H7 (cell line): ENCODE measurements at regions not wholly inside any gene's neighbourhood (a gene's known extent, or its start where the extent isn't known, plus 50 kb on each side); places are given as distances from the start of the nearest gene placed in this dataset.

Experiments
- DNase-seq: peaks from one replicate; pipeline ENCODE4 v3.0.0; 2012
- H3K27me3 ChIP-seq: 2 replicates; pipeline ENCODE4 v1.6.0; 2011; ENCODE audit warnings: mild to moderate bottlenecking, low read length; ENCODE audit not compliant: control insufficient read depth, insufficient read depth
- H3K36me3 ChIP-seq: replicated peaks from 2 replicates; pipeline ENCODE4 v1.5.1; 2011; ENCODE audit warnings: low read length; ENCODE audit not compliant: control insufficient read depth, insufficient read depth
- H3K4me3 ChIP-seq: 2 replicates; pipeline ENCODE4 v1.5.1; 2011; ENCODE audit warnings: low read depth, mild to moderate bottlenecking, control low read depth, low read length, moderate library complexity; ENCODE audit not compliant: insufficient read depth

DNA sequence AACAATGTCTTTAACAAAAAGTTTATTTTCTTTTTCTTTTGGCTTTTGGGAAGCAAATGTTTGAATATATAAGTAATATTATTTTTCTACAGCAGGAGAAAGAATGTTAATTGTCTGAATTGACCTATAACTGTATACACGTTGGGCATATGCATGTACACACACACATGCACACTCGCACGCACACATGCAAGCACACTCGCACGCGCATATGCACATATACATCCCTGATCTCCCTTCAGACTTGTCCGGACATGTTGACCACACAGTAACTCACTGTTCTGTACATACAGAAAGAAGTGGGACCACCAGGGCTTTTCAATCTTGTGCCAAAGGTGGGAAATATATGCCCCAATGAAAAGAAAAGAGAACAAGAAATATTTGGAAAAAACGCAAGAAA lies 245.1 kb upstream of the APCDD1 start:
- Histone ChIP-seq H3K4me3 (no peak overlapping the region), H3K27me3 (no peaks in the 10 kb centered on the region), H3K36me3 (no peaks in the 10 kb centered on the region)
- no peak for DNase-seq

DNA sequence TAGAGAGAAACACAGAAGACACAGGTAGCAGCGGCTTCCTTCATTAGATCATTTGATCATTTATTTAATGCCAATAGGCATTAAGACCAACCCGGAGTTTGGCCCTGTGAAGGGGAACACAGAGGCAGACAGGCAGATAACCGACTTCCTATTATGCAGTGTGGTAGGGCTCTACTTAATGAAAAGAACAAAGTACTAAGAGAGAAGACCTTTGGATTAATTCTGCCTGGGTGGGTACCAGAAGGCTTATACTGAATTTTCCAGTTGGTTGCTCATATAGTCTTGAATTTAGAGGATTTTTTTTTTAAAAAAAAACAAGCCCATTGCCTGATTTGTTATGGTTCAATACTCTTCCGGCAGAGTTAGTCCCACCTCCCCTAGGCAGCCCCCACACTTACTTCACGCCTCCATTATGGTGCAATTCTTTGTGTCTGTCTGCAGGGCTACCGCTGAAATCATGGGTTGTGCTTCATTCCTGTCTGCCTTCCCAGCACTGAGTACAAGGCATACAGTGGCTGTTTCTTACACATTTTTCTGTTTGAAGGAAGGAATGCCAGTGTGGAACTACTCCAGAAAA lies 244.3 kb upstream of the APCDD1 start:
- DNase-seq, result no peak
- Histone ChIP-seq H3K4me3 (no peak overlapping the region), H3K27me3 (no peaks in the 10 kb centered on the region), H3K36me3 (no peaks in the 10 kb centered on the region)

DNA sequence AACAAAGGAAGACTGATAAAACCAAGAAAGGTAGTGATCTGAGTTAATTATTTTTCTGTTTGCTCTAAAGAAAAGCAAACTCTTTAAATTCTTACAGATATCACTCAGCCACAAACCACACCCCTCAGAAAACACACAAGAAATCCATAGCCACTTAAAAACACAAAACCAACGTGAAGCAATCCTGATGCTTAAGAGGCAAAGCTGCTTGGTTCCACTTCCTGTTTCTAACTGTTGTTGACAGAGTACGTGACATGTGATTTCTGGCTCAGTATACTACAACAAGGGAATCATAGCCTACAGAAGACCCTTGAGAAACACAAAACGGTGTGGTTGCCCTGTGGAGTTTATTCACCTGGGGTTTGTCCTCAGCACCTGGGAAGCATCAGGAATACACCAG lies 240.9 kb upstream of the APCDD1 start:
- H3K36me3 ChIP-seq, result no peaks in the 10 kb centered on the region
- no peak for DNase-seq
- H3K27me3 ChIP-seq, result no peaks in the 10 kb centered on the region
- no peak overlapping the region for H3K4me3 ChIP-seq

DNA sequence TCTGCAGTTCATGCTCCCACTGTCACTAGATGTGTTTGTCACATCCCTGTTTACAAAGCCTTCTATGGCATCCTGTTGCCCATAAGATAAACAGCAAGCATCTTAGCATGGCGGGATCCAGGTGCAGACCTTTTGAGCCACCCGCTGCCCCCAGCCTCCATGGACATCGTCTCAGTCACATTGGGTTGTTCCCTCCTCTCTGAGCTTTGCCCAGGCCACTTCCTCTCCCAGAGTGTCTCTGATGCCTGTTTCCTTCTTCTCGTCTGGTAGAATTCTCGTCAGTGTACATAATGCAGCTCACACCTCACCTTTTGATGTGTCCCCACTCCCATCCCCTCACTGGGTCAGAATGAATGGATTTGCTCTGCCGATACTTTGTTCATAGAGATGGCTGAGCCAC lies 239.0 kb upstream of the APCDD1 start:
- Histone ChIP-seq H3K27me3 (no peaks in the 10 kb centered on the region), H3K36me3 (no peaks in the 10 kb centered on the region), H3K4me3 (no peak overlapping the region)
- DNase-seq, result no peak

DNA sequence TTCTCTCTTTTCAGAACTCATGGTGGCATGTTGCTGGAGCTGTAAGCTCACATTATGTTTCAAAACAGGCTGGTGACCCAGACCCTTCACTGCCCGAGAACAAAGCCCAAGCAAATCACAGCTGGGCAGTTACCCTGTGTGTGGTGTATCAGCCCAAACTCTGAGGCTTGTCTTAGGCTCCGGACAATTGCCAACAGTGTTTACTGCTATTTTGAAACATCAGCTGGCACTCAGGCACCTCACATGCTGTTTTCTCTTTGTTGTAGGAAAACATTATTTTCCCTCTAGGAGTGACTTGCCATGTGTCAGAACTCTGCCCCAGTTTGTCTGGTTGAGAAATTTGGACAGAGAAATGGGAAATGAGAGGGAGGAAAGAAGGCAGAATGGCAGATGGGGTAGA lies 237.6 kb upstream of the APCDD1 start:
- Histone ChIP-seq H3K27me3 (no peaks in the 10 kb centered on the region), H3K4me3 (no peak overlapping the region), H3K36me3 (no peaks in the 10 kb centered on the region)
- no peak for DNase-seq

DNA sequence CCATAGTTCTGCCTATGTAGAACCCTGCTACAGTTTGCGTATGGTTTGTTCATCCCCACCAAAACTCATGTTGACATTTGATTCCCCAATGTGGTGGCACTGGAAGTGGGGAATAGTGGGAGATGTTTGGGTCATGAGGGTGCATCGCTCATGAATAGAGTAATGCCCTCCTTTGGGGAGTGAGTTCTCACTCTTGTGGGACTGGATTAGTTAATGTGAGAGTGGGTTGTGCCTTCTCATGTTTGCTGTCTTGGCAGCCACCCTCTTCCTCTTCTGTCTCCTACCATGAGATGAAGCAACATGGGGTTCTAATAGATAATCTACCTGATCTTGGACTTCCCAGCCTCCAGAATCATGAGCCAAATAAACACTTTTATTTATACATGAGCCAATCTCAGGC lies 237.2 kb upstream of the APCDD1 start:
- no peak for DNase-seq
- H3K4me3 ChIP-seq, result no peak overlapping the region
- no peaks in the 10 kb centered on the region for H3K36me3 ChIP-seq
- H3K27me3 ChIP-seq, result no peaks in the 10 kb centered on the region

DNA sequence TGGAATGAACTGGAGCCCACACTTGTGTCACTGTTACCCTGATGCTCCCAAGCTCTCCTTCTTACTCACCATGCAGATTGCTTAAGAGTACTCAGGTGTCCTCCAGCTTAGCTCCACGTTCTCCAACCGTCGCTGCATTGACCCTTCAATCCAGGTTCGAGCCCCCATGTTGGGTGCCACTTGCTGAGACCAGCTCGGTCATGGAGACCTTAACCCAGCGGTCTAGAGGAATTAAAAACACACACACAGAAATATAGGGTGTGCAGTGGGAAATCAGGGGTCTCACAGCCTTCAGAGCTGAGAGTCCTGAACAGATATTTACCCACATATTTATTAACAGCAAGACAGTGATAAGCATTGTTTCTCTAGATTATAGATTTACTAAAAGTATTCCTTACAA lies 229.1 kb upstream of the APCDD1 start:
- Histone ChIP-seq H3K4me3 (no peak overlapping the region), H3K36me3 (no peaks in the 10 kb centered on the region), H3K27me3 (no peaks in the 10 kb centered on the region)
- no peak for DNase-seq

DNA sequence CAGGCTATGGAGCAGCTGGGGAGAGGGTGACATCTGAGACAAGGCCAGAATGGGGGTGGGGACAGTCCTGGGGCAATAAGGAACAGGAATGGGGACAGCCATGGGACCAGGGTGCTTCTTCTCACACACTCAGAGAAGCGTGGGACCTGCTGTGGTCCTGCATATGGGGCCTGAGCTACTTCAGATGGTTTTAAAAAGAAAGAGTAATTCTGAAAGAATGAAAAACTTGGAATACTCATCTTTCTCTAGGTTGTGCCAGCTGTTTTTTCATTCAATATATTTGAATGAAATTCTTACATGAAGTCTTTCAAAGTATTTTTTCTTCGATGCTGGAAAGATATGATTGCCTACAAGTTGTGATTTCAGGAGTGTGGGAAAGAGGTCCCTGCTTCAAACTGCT lies 227.5 kb upstream of the APCDD1 start:
- Histone ChIP-seq H3K4me3 (no peak overlapping the region), H3K27me3 (no peaks in the 10 kb centered on the region), H3K36me3 (no peaks in the 10 kb centered on the region)
- DNase-seq, result no peak

DNA sequence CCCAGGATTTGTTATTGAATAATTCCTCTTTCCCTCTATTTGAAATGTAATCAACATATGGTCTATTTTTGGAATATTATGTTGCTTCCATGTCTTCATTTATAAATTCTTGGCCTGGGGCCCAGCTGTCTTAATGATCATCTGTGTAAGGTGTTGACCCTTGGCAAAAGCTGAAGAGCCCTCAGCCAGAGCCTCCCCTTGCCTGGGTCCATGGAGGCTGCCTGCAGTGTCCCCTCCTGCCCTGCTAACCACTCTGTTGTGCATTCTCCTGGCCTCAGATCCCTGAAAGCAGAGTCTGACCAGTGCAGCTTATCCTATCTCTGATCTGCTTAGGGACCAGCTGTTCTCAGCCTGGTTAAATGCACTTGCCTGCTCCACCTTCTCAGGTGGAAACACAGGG lies 226.1 kb upstream of the APCDD1 start:
- DNase-seq, result no peak
- H3K4me3 ChIP-seq, result no peak overlapping the region
- no peaks in the 10 kb centered on the region for H3K27me3 ChIP-seq
- H3K36me3 ChIP-seq, result no peaks in the 10 kb centered on the region

DNA sequence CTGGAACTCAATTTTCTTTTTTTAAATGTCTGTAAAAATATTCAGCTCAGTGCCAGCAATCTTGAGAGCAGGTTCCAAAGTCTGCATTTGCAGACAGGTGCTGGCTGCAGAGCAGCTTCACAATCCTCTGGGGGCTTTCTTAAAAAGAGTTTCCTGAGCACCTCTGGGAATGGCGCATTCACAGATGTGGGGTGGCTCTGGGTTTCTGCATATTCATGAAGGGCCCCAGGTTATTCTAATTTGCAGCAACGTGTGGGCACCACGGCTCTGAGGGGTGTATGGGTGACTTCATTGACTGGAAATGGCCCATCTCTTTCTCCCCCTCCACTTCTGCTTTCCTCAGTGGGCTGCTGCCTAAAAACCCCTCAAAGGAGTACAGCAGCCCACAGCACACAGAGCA lies 225.0 kb upstream of the APCDD1 start:
- DNase-seq, result no peak
- H3K27me3 ChIP-seq, result no peaks in the 10 kb centered on the region
- H3K36me3 ChIP-seq, result no peaks in the 10 kb centered on the region
- no peak overlapping the region for H3K4me3 ChIP-seq

DNA sequence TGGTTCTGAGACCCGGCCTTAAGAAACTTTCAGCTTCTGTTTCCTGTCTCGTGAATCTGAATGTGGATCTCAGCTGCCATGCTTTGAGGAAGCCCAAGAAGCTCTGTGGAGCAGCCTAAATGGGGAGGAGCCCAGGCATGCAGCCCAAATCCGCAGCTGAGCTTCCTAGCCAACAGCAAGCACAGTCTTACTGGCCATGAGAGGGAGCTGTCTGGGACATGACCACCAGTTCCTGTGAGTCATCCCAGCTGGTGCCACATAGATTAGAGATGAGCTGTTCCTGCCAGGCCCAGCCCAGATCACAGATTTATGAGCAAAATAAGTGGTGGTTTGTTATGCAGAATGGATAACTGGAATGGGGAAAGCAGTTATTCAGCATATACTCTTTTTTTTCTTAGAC lies 224.4 kb upstream of the APCDD1 start:
- DNase-seq, result no peak
- H3K27me3 ChIP-seq, result no peaks in the 10 kb centered on the region

DNA sequence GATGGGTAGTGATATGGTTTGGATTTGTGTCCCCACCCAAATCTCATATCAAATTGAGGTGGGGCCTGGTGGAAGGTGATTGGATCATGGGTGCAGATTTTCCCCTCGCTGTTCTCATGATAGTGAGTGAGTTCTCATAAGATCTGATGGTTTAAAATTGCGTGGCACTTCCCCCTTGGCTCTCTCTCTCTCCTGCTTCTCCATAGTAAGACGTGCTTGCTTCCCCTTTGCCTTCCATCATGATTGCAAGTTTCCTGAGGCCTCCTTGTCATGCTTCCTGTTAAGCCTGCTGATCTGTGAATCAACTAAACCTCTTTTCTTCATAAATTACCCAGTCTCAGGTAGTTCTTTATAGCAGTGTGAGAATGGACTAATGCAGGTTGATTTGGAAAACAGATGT lies 223.2 kb upstream of the APCDD1 start:
- DNase-seq, result no peak
- no peaks in the 10 kb centered on the region for H3K36me3 ChIP-seq
- no peaks in the 10 kb centered on the region for H3K27me3 ChIP-seq
- no peak overlapping the region for H3K4me3 ChIP-seq

More for the DNA sequence above, 224.4 kb upstream of the APCDD1 start:
- Histone ChIP-seq H3K36me3 (no peaks in the 10 kb centered on the region), H3K4me3 (no peak overlapping the region)

DNA sequence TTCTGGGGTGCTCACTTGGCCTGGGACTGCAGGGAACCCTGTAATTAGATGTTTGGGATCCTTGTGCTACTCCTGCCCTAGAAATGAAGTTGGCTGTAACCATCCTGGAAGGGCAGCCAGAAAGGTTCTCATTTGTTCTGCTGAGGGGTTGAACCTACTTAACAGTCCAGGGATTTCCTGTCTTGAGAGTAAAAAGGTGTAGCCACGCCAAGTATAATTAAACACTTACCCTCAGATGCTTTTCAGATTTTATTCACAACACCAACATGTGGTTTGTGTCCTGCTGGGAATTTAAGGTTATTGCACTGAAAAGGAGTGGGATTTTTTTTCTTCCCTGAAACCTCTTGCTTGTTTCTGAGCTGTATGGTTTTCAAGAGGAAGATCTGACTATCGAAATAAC lies 222.4 kb upstream of the APCDD1 start:
- Histone ChIP-seq H3K36me3 (no peaks in the 10 kb centered on the region), H3K4me3 (no peak overlapping the region), H3K27me3 (no peaks in the 10 kb centered on the region)
- no peak for DNase-seq

DNA sequence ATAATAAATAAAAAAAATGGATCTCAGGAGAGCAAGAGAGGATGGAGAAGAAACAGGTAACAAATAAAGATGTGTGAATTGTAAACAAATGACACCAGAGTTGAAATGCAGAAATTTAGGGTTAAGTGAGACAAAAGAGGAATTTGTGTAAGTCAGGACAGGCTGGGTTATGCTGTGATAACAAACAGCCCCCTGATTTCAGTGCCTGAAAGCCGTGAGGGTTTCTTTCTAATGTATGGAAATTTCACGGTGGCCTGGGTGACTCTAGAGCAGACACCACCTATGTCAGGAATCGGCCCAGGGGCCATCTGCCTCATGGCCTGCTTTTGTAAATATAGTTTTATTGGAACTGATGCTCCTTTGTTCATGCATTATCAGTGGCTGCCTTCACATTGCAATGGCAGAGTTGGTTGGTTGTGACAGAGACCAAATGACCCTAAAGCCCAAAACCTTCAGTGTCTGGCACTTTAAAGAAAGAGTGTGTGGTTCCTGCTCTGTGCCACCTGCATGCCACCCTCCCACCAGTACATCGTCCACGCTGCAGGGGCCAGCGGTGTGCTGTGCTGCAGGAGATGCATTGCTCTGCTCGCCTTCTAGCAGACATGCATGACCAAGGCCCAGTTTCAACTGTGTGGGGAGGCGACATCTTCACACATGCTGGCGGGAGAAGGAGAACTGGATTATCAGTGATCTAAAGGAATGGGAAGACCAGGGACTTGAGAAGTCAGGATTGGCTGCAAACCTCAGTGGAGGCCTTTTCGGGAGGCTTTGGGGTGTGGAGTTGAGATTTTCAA lies 221.2 kb upstream of the APCDD1 start:
- no peak for DNase-seq
- H3K4me3 ChIP-seq, result no peak overlapping the region
- no peaks in the 10 kb centered on the region for H3K27me3 ChIP-seq
- H3K36me3 ChIP-seq, result no peaks in the 10 kb centered on the region

DNA sequence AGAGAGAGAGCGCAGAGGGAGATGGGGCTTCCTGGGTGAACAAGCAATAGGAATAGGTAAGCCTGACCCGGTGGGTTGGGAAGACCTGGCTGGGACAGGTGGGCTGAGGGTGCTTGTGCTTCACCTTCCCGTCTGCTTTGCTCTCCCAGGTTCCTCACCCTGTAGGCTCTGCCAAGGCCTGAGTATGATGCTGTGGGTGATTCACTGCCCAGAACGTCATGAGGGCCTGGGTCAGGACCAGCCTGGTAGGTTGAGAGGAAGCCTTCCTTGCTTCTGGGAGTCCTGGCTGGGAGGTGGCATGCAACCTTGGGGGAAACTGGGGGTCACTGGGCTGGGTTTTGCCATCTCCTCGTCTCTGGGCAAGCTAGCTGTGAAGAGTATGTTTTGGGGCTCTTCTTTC lies 220.2 kb upstream of the APCDD1 start:
- H3K36me3 ChIP-seq, result no peaks in the 10 kb centered on the region
- H3K4me3 ChIP-seq, result no peak overlapping the region
- no peak for DNase-seq
- no peaks in the 10 kb centered on the region for H3K27me3 ChIP-seq
